Uterus (tissue), 2 donors: ENCODE measurements at regions not wholly inside any gene's neighbourhood (a gene's known extent, or its start where the extent isn't known, plus 50 kb on each side); places are given as distances from the start of the nearest gene placed in this dataset.

Source experiments
- CTCF ChIP-seq, 4 experiments: fragments of 200-600 bp in 2 of 4; fragments of 450-650 bp in 2 of 4; sonication (generic) in 2 of 4; IDR thresholded peaks; one replicate each; pipeline ENCODE4 v1.5.1; 2016 to 2019; ENCODE audit warnings: antibody characterized with exemption in 4 of 4, mild to moderate bottlenecking in 2 of 4, moderate library complexity in 1 of 4
- POLR2A ChIP-seq, 2 donors: fragments of 450-650 bp; IDR thresholded peaks; one replicate each; pipeline ENCODE4 v1.6.1; 2016; ENCODE audit warnings: antibody characterized with exemption in 2 of 2, mild to moderate bottlenecking in 1 of 2, moderate library complexity in 1 of 2

GRCh38 chr13:89673789-89674311 lies 1673.6 kb upstream of the MIR17HG start:
- TF ChIP-seq CTCF (IDR thresholded peaks at IDR 0.05) (no peak), POLR2A (IDR thresholded peaks at IDR 0.05) (no peak)
